ENCODE measurements at regions not wholly inside any gene's neighbourhood (a gene's known extent, or its start where the extent isn't known, plus 50 kb on each side); places are given as distances from the start of the nearest gene placed in this dataset.

DNA sequence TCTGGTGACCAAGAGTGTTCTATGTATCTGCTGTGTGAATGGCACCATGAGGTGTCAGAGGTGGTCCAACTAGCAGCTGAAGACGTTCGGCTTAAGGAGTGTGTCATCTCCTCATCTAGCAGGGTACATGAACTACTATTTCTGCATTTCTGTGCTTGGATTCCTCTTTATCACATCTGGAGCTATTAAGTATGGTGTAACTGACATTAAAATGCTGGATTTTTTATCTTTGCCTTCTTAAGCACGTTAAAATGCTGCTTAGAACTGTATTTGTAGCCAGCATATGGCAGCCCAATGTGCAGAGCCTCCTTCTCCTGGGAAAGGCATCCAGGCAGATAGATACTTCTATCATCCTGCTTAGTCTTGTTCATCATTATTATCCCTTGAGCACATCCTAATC, 409.3 kb upstream of the MMADHC start:
- Histone ChIP-seq H3K27me3 (no peaks in the 10 kb centered on the region), H3K9me3 (no peaks in the 10 kb centered on the region), H3K4me1 (peaks cover 0 to 19% of the 10 kb centered on the region in 2 donors), H3K36me3 (no peaks in the 10 kb centered on the region), H3K27ac (no peak overlapping the region), H3K4me3 (no peak overlapping the region)
- DNase-seq (ENCODE audit: low spot score in 2 of 2) = no peak
- intact Hi-C loops (cut with DNase I) = loop anchor here (10.0 kb wide), 2 partner anchors 278 to 412 kb away; partner anchors contain the start of gene MMADHC
- no peak for TF ChIP-seq CTCF (IDR thresholded peaks at IDR 0.05)

- no peak for TF ChIP-seq CTCF (IDR thresholded peaks at IDR 0.05)
- H3K27me3 ChIP-seq = no peaks in the 10 kb centered on the region
- DNase-seq (ENCODE audit: low spot score in 2 of 2) = no peak
- H3K4me3 ChIP-seq = no peak overlapping the region
- no peaks in the 10 kb centered on the region for H3K36me3 ChIP-seq
- intact Hi-C loops (cut with DNase I) = loop anchor here (5.0 to 10.0 kb wide), 3 partner anchors 281 to 493 kb away; partner anchors contain the start of genes MMADHC and RND3
- peak overlapping the region; percentile 71 to 81 for H3K27ac ChIP-seq
- peaks cover 0 to 26% of the 10 kb centered on the region in 2 donors for H3K4me1 ChIP-seq
- H3K9me3 ChIP-seq = no peaks in the 10 kb centered on the region
Observed at GRCh38 chr2:149994057-149994728, 406.6 kb upstream of the MMADHC start.

DNA sequence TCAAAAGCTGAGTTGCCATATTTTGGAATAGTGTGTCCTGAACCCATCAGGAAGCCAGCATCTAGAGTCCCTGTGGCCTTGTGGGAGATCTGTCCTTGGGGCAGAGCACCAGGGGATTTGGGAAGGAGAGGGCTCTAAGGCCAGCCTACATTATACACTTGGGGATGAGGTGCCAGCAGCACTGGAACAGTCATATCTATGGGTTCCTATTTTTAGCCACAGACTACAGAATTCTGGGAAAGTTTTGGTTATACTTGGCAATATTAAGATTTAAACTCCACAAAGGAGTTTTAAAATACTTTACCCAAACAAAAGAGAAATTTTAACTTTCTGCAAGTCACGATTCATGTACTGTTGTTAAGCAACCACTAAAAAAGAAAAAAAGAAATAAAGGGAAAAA, 405.7 kb upstream of the MMADHC start:
- Histone ChIP-seq H3K9me3 (no peaks in the 10 kb centered on the region), H3K36me3 (no peaks in the 10 kb centered on the region), H3K27ac (peak overlapping the region; percentile 71 to 81), H3K27me3 (no peaks in the 10 kb centered on the region), H3K4me3 (no peak overlapping the region), H3K4me1 (peaks cover 0 to 26% of the 10 kb centered on the region in 2 donors)
- DNase-seq (ENCODE audit: low spot score in 2 of 2) = no peak
- no peak for TF ChIP-seq CTCF (IDR thresholded peaks at IDR 0.05)
- intact Hi-C loops (cut with DNase I) = loop anchor here (5.0 to 10.0 kb wide), 3 partner anchors 281 to 494 kb away; partner anchors contain the start of genes MMADHC and RND3

DNA sequence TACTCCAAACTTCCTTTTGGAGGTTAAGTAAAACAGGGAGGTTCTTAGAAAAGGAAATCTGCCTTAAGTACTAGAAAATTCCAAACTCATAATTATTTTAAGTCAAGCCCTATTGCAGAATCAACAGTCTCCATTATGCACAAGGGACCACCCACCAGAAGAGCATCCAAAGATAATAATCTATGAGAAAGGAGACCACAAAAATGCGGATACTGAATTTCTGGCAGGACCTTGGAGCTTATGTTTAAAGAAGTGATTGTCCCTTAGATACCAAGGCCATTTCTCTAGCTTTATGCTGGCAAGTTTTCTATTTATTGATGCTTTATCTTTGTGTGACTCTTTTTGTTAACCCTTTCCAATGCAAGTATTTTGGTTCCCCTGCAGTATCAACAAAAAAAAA, 404.0 kb upstream of the MMADHC start:
- no peak overlapping the region for H3K4me3 ChIP-seq
- no peaks in the 10 kb centered on the region for H3K9me3 ChIP-seq
- DNase-seq (ENCODE audit: low spot score in 2 of 2) = no peak
- intact Hi-C loops (cut with DNase I) = loop anchor here (5.0 to 10.0 kb wide), 3 partner anchors 283 to 496 kb away; partner anchors contain the start of genes MMADHC and RND3
- TF ChIP-seq CTCF (IDR thresholded peaks at IDR 0.05) = no peak
- H3K27ac ChIP-seq = peak overlapping the region in 1 of 2 donors; percentile 29
- no peaks in the 10 kb centered on the region for H3K36me3 ChIP-seq
- peaks cover 0 to 26% of the 10 kb centered on the region in 2 donors for H3K4me1 ChIP-seq
- no peaks in the 10 kb centered on the region for H3K27me3 ChIP-seq

- H3K9me3 ChIP-seq = no peaks in the 10 kb centered on the region
- DNase-seq (ENCODE audit: low spot score in 2 of 2) = no peak
- no peaks in the 10 kb centered on the region for H3K27me3 ChIP-seq
- H3K27ac ChIP-seq = peak overlapping the region in 1 of 2 donors; percentile 29
- peaks cover 0 to 26% of the 10 kb centered on the region in 2 donors for H3K4me1 ChIP-seq
- intact Hi-C loops (cut with DNase I) = loop anchor here (5.0 to 10.0 kb wide), 3 partner anchors 284 to 496 kb away; partner anchors contain the start of genes MMADHC and RND3
- no peak overlapping the region for H3K4me3 ChIP-seq
- no peak for TF ChIP-seq CTCF (IDR thresholded peaks at IDR 0.05)
- H3K36me3 ChIP-seq = no peaks in the 10 kb centered on the region
Observed at GRCh38 chr2:149990965-149991364, 403.4 kb upstream of the MMADHC start.
